ENCODE measurements at regions not wholly inside any gene's neighbourhood (a gene's known extent, or its start where the extent isn't known, plus 50 kb on each side); places are given as distances from the start of the nearest gene placed in this dataset.

GRCh38 chrX:142505839-142506238 lies 300.7 kb upstream of the MAGEC2 start:
- TF ChIP-seq CTCF (IDR thresholded peaks at IDR 0.05) (no peak), POLR2A (IDR thresholded peaks at IDR 0.05) (no peak)

Data from thyroid gland (tissue), 4 donors.